HepG2 (cell line): ENCODE measurements at regions not wholly inside any gene's neighbourhood (a gene's known extent, or its start where the extent isn't known, plus 50 kb on each side); places are given as distances from the start of the nearest gene placed in this dataset.
"Not testable (repeated sequence)": the region's sequence is repeated elsewhere in the genome, so short reads cannot be mapped to it uniquely, and the experiment has no call there.

Experiments
- ATAC-seq: fragments of 200-7000 bp; cut with Tn5 transposase; 3 replicates; pipeline ENCODE4 v1.9.1; 2020; ENCODE audit warnings: mild to moderate bottlenecking, moderate library complexity
- BruUV-seq: library from RNA; stranded (reverse); fragments of 400-500 nt; replicated peaks from 2 replicates; lab custom pipeline; 2021; lab: Mats Ljungman, UMichigan
- CTCF ChIA-PET: fragments of 300-600 bp; formaldehyde crosslinking; extraction: SDS; loops from one replicate; lab custom pipeline; 2021; ENCODE audit warnings: low total read pairs, inconsistent platforms, low intra/inter-chr PET ratio; lab: Yijun Ruan, JAX
- POLR2A ChIA-PET: fragments of 350-600 bp; sonication (Branson Sonifier 250); formaldehyde crosslinking; loops from one replicate; lab custom pipeline; 2020; ENCODE audit warnings: antibody characterized with exemption, inconsistent platforms; lab: Yijun Ruan, JAX
- DNase-seq: peaks from one replicate; pipeline ENCODE4 v3.0.0-alpha.2; 2015; ENCODE audit warnings: low spot score
- FAIRE-seq: peaks from 3 replicates; lab custom pipeline; 2011; peaks lifted over from hg19 to GRCh38; lab: Jason Lieb, UNC
- H2AFZ ChIP-seq: one replicate; pipeline ENCODE4 v1.6.1; 2011; ENCODE audit warnings: low read length, inconsistent platforms
- H3K27ac ChIP-seq: fragments of 300-600 bp; 3 replicates; pipeline ENCODE4 v1.8.0; 2011; ENCODE audit warnings: mixed run types, mild to moderate bottlenecking, mixed read lengths, low read length, inconsistent platforms; ENCODE audit not compliant: insufficient read depth; ENCODE audit errors: extremely low read length
- H3K27me3 ChIP-seq, 2 experiments: fragments of 200-600 bp in 1 of 2; 2 replicates in 1 of 2; 3 replicates in 1 of 2; pipeline versions ENCODE4 v1.6.0 to v1.8.0; 2011; ENCODE audit warnings: low read length in 2 of 2, mild to moderate bottlenecking in 2 of 2, moderate library complexity in 2 of 2, inconsistent platforms in 1 of 2; ENCODE audit not compliant: insufficient read depth in 2 of 2, control insufficient read depth in 1 of 2
- H3K36me3 ChIP-seq, 2 experiments: fragments of 200-600 bp in 1 of 2; replicated peaks in 1 of 2; 2 replicates in 1 of 2; 3 replicates in 1 of 2; pipeline versions ENCODE4 v1.5.1 to v1.8.0; 2011; ENCODE audit warnings: low read length in 2 of 2, inconsistent platforms in 1 of 2; ENCODE audit not compliant: insufficient read depth in 2 of 2, control insufficient read depth in 1 of 2
- H3K4me1 ChIP-seq: 2 replicates; pipeline ENCODE4 v1.5.1; 2012; ENCODE audit warnings: low read length, inconsistent platforms; ENCODE audit not compliant: insufficient read depth
- H3K4me2 ChIP-seq: 2 replicates; pipeline ENCODE4 v1.6.0; 2011; ENCODE audit warnings: low read depth, low read length, inconsistent platforms
- H3K4me3 ChIP-seq, 3 experiments: fragments of 200-600 bp in 1 of 3; sonication (generic), shearing (Covaris generic) in 1 of 3; replicated peaks in 1 of 3; 2 replicates each; pipeline ENCODE4 v1.5.1; 2011 to 2016; ENCODE audit warnings: low read length in 3 of 3, inconsistent platforms in 2 of 3, low read depth in 2 of 3, mild to moderate bottlenecking in 2 of 3, control low read depth in 1 of 3, mixed read lengths in 1 of 3; ENCODE audit not compliant: insufficient read depth in 1 of 3
- H3K79me2 ChIP-seq: one replicate; pipeline ENCODE4 v1.6.1; 2011; ENCODE audit warnings: low read length, inconsistent platforms; ENCODE audit not compliant: insufficient read depth
- H3K9ac ChIP-seq: 2 replicates; pipeline ENCODE4 v1.6.0; 2011; ENCODE audit warnings: mild to moderate bottlenecking, low read depth, low read length, inconsistent platforms; ENCODE audit not compliant: insufficient read depth
- H3K9me3 ChIP-seq: 2 replicates; pipeline ENCODE4 v1.5.1; 2012; ENCODE audit warnings: mild to moderate bottlenecking, low read length
- H4K20me1 ChIP-seq: 2 replicates; pipeline ENCODE4 v1.6.0; 2011; ENCODE audit warnings: inconsistent platforms, mild to moderate bottlenecking, low read length, moderate library complexity; ENCODE audit not compliant: insufficient read depth
- CEBPB ChIP-seq: IDR thresholded peaks from 2 replicates; pipeline ENCODE4 v1.6.1; 2011; ENCODE audit warnings: low read depth, low read length, improper control_type of control experiment, borderline replicate concordance
- SALL1 ChIP-seq: sonication (generic); formaldehyde crosslinking; IDR thresholded peaks from 2 replicates; pipeline ENCODE4 v1.8.0; 2022; ENCODE audit warnings: mild to moderate bottlenecking, missing genetic modification reagents
- WGBS: methylation state at CpG from one replicate; pipeline ENCODE4 v1.1.6; 2017; ENCODE audit warnings: low lambda C conversion rate; 5-methylcytosine and 5-hydroxymethylcytosine counted together
- in situ Hi-C: cut with HindIII; loops from 2 replicates; pipeline ENCODE4 v1.10.0; 2017; ENCODE audit warnings: low pct_unique_long_range_greater_than_20kb; ENCODE audit not compliant: extremely low pct_ligation_motif_present
- intact Hi-C: fragments of 100-400 bp; cut with micrococcal nuclease; formaldehyde crosslinking; loops from one replicate; pipeline ENCODE4 v1.10.0; 2022; ENCODE audit not compliant: unreplicated experiment

- H3K4me3 ChIP-seq, result no peak overlapping the region
- no peaks in the 10 kb centered on the region for H3K36me3 ChIP-seq
- no peak for DNase-seq
- no peak overlapping the region for H2AFZ ChIP-seq
- BruUV-seq, result no TSS peak
- in situ Hi-C loops (no loop called here), intact Hi-C loops (no loop called here)
- FAIRE-seq, result no peak
- no peaks in the 10 kb centered on the region for H4K20me1 ChIP-seq
- WGBS, result 49% methylated on average over 5 of the region's 5 CpGs
- H3K27ac ChIP-seq, result no peak overlapping the region
- H3K4me1 ChIP-seq, result no peaks in the 10 kb centered on the region
- ChIA-PET POLR2A (no interaction called here), CTCF (no interaction called here)
- no peaks in the 10 kb centered on the region for H3K79me2 ChIP-seq
- no peaks in the 10 kb centered on the region for H3K9me3 ChIP-seq
- H3K27me3 ChIP-seq, result peaks cover 0 to 6% of the 10 kb centered on the region in 2 experiments; a peak in 1 of 5 replicates
- no peak for ATAC-seq
- H3K4me2 ChIP-seq, result no peak overlapping the region
- no peak for TF ChIP-seq SALL1 (CRISPR knock-in tag)
- TF ChIP-seq CEBPB, result peak; percentile 51; the same call in 1 of the 2 replicates
- no peak overlapping the region for H3K9ac ChIP-seq
These were observed 296.9 kb upstream of the SGK1 start for GRCh38 chr6:134614606-134615485.

- in situ Hi-C loops, H3K27me3 ChIP-seq, H4K20me1 ChIP-seq, H2AFZ ChIP-seq, CTCF ChIA-PET, BruUV-seq, H3K4me2 ChIP-seq, FAIRE-seq, DNase-seq, H3K9ac ChIP-seq, H3K27ac ChIP-seq, H3K36me3 ChIP-seq, H3K9me3 ChIP-seq, H3K4me1 ChIP-seq, POLR2A ChIA-PET, H3K79me2 ChIP-seq, H3K4me3 ChIP-seq, ATAC-seq, intact Hi-C loops: not testable (repeated sequence)
- WGBS, result 22% methylated on average over 1 of the region's 1 CpG
These were observed 294.2 kb upstream of the SGK1 start for GRCh38 chr6:134612128-134612527.
